GM12801 (cell line): ENCODE measurements at regions not wholly inside any gene's neighbourhood (a gene's known extent, or its start where the extent isn't known, plus 50 kb on each side); places are given as distances from the start of the nearest gene placed in this dataset.

Source experiments
- CTCF ChIP-seq: IDR thresholded peaks from one replicate; pipeline ENCODE4 v1.5.1; 2011; ENCODE audit warnings: control low read depth; ENCODE audit not compliant: insufficient read length; ENCODE audit errors: extremely low read depth

- no peak for TF ChIP-seq CTCF
Observed at GRCh38 chr17:77852731-77853130, 105.8 kb upstream of the TNRC6C start.

GRCh38 chr17:77853191-77853977 lies 105.1 kb upstream of the TNRC6C start:
- no peak for TF ChIP-seq CTCF

GRCh38 chr17:77854083-77854758 lies 104.3 kb upstream of the TNRC6C start:
- no peak for TF ChIP-seq CTCF

GRCh38 chr17:77854759-77855745 lies 103.5 kb upstream of the TNRC6C start:
- no peak for TF ChIP-seq CTCF

GRCh38 chr17:77856551-77857305 lies 101.8 kb upstream of the TNRC6C start:
- no peak for TF ChIP-seq CTCF

GRCh38 chr17:77857306-77857555 lies 101.3 kb upstream of the TNRC6C start:
- TF ChIP-seq CTCF, result no peak

- no peak for TF ChIP-seq CTCF
Observed at GRCh38 chr17:77857613-77858012, 100.9 kb upstream of the TNRC6C start.
